MV-4-11 (cell line): ENCODE measurements at regions not wholly inside any gene's neighbourhood (a gene's known extent, or its start where the extent isn't known, plus 50 kb on each side); places are given as distances from the start of the nearest gene placed in this dataset.

Source experiments
- DNase-seq: peaks from one replicate; lab custom pipeline; 2025; lab: John Stamatoyannopoulos, UW

DNA sequence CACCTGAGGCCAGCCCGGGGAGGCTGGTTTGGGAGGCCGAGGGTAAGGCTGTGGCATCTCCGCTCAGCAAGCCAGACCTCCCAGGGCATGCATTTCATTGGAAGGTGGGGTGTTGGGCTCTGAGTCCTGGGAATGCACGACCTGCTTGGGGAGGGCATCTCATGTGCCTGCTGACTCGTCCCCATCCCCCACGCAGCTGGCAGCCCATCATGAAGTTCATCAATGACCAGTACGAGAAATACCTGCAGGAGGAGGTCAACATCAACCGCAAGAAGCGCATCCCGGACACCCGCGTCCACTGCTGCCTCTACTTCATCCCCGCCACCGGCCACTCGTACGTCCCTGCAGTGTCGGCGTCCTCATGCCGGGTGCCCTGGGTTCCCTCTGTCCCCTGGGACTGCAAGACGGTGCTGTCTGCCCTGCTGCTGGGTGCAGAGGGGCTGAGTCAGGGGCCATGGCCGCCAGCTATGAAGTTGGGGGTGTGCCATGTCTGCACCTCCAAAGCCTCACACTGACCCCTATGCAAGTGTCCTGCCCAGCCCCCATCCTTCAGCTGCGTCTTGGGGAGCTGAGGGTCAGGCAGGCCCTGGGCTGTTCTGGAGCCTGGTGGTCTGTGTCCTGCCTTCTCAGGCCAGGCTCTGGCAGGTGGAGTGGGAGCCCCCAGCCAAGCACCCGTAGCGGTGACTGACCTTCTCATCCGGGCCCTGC lies 347.9 kb downstream of the SEC14L1 start:
- no peak for DNase-seq

GRCh38 chr17:77489239-77489892 lies 348.6 kb downstream of the SEC14L1 start:
- no peak for DNase-seq

DNA sequence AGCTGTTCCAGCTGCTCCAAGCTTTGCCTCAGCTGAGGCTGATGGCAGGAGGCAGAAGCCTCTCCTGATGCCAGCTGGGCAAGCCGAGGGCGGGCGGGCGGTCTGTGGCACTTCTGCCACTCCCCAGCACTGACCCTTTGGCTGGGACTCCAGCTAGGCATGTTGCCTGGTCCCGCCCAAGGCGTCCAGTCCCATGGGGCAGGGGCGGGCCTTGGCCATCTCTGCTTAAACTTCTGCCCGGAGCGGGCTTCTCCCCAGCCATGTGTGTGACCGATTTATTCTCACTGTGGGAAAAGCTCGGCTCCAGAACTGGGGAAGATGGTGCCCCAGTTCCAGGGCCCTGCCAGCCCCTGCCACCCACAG lies 349.1 kb downstream of the SEC14L1 start:
- DNase-seq, result no peak

DNA sequence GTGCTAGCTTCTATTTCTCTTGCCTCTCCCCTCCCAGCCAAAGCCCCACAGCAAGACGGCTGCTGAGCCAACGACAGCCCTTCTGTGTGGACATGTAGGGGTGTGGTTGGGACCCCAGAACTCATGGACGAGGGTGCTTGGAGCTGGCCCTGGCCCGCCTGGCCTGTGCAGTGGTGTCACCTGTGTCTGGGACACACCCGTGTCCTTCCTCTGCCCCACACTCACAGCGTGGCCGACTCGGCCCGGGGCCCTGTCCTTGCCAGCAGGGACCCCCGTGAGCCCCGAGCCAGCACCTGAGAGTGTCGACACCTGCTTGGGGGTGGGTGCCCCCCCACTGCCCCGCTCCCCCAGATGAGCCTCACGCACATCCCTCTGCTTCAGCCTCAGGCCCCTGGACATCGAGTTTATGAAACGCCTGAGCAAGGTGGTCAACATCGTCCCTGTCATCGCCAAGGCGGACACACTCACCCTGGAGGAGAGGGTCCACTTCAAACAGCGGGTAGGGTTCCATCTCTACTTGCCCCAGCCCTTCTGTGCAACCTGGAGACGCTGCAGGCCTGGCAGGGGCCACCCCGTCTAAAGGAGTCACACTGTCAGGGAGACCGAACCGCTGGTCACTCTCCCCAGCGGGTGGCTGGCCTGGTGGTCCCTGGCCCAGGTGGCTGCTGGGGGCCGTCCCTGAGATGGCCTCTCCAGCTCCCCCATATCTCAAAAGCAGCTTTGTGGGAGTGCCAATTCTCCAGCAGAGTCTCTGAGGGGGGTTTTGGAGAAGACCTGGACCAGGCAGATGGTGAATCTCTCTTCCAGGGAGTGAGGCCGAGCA lies 349.8 kb downstream of the SEC14L1 start:
- DNase-seq, result no peak

- no peak for DNase-seq
Observed at GRCh38 chr17:77491921-77492445, 351.2 kb downstream of the SEC14L1 start.

DNA sequence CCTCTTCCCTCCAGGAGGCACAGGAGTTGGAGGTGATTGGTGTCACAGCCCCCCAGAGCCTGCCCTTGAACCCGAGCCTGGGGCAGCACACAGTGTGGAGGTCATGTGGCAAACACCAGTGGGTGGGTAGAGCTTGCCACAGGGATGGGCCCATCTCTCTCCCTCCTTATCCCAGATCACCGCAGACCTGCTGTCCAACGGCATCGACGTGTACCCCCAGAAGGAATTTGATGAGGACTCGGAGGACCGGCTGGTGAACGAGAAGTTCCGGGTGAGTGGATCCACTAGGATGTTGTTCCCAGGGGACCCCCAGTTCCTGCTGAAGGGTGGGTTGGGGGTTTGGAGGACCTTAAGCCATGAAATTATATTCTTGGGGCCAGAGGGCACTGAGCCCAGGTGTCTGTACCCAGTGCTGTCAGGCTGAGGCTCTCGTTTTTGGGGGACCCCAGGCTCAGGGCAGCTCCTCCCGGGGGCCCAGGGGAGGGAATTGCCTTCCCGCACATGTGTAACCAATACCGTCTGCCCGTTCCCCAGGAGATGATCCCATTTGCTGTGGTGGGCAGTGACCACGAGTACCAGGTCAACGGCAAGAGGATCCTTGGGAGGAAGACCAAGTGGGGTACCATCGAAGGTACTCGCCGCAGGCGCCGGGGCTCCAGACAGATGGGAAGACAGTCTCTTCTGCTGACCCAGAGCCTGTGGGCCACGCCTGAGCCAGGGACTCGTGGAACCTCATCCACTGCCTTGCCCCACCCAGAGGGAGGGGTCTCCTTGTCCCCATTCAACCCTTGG lies 351.9 kb downstream of the SEC14L1 start:
- no peak for DNase-seq

DNA sequence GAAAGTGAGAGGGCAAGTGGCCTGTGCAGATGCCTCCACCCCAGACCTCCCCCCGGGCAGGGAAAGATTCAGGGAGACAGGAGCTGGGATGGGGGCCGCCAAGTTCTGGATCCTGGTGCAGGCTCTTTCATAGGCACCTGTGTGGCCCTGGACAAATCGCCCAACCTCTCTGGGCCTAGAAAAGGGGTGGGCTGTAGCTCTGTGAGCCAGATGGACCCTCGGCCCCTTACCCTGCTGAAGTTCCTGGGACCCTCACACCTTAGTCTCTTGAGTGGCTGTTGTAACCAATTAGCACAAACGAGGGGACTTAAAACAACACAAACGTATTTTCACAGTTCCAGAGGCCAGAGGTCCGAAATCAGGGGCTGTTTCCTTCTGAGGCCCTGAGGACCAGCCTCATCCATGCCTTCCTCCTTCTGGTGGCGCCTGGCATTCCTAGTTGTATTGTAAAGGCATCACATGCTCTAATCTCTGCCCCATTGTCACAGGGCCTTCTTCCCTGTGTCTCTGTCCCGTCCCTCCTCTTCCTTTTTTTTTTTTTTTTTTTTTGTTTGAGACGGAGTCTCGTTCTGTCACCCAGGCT lies 352.6 kb downstream of the SEC14L1 start:
- peak; percentile 21 for DNase-seq

DNA sequence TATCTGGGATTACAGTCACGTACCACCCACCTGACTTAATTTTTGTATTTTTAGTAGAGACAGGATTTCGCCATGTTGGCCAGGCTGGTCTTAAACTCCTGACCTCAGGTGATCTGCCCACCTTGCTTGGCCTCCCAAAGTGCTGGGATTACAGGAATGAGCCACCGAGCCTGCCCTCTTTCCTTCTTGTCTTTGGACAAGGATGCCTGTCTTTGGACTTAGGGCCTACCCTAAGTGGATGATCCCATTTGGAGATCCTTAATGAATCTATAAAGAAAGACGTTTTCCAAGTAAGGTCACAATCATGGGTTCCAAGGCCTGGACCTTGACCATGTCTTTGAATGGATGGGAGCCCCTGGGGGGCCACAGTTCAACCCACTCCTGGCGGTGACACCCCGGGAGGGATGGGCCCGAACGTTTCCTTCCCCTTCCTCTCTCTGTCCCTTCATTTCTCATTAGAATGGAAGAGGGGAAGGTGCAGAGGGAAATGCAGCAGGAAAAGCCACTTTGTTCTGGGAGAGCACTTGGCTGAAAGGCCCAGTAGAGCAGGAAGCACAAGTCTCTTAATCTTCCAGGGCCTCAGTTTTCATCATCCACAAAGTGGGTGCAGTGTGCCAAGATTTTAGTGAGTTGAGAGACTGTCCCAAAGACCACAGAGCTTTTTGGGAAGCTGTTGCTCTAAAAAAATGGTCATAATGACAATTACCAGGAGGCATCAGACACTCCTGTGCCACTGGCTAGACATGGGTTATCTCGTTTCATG lies 353.3 kb downstream of the SEC14L1 start:
- no peak for DNase-seq

DNA sequence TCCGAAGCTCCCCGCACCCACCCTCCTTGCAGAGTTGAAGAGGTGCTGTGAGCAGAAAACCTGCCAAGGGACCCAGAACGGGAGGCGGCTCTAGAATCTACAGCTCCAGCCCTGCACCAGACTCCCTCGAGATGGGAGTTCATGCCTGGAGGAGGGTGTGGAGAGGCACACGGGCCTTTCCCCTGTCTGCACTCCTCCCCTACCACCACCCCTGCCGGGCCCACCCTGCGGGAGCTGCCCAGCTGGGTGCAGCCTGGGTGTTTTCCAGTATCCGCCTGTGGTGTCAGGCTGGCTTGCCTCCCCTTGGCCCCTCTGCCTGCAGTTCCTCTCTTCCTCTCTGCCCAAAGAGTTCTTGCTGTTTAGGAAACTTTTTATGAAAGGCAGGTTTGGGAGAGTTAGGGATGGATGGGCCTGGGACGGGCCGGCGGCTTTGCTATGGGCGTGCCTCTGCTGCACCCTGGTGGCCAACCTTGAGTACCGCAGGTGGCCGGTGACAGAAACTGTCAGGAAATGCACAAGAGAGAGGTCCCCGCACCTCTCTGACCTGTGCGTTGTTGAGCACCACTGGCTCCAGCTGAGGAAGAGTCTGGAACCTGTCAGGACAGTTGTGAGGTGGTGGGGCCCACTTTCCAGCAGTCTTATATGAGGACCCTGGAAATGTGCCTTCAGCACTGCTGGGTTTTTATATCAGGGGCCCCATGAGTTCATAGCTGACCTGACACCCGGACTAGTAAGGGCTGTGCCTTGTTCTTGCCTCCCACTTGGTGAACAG lies 354.1 kb downstream of the SEC14L1 start:
- DNase-seq, result peak; percentile 53

- no peak for DNase-seq
Observed at GRCh38 chr17:77495575-77495974, 354.8 kb downstream of the SEC14L1 start.

DNA sequence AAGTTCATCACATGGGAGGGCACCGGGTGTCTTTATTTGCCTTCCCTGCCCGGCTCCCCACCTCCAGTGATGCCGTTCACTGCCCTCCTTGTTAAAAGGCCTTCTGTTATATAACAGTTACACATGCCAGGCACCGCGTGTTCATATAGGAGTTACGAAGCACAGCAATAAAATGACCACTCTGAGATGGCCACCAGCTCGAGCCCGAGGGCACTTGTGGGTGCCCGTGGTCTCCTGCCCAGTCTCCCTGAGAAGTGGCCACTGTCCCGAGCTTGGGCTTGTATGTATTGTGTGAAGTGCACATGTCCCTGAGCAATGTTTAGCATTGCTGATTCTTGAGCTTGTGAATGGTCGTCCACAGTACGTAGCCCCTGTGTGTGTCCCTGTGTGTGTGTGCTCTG lies 355.6 kb downstream of the SEC14L1 start:
- no peak for DNase-seq

DNA sequence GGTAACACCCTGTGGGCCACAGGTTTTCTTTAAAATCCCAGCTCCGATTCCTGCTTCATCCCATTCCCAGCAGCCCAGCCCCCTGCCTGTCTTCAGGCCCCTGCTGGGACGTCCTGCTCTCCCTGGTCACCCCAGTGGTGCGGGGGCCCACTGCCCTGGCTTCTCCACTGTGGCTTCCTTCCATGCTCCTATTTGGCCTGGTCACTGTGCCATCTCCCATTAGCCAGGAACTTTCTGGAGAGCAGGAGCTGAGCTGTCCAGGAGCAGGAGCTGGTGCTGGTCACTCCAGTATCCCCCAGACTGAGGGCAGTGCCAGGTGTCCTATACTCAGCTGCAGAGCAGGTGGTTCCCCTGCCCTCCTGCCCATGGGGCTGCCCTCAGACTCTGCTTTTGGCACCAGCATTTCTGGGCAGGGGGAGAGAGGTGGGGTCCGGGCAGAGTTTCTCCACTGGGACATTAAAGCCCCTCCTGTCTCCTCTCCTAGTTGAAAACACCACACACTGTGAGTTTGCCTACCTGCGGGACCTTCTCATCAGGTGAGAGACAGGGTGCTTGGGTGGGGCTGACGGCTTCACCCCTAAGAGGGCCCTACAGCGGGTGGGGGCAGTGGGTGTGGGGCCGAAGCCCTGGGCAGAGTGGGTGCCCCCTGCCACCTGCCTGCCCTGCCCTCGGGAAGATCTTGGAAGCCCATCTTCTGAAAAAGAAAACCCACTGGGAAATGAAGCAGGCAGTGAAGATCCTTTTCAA lies 356.2 kb downstream of the SEC14L1 start:
- DNase-seq, result no peak

GRCh38 chr17:77497578-77497934 lies 356.8 kb downstream of the SEC14L1 start:
- DNase-seq, result no peak

DNA sequence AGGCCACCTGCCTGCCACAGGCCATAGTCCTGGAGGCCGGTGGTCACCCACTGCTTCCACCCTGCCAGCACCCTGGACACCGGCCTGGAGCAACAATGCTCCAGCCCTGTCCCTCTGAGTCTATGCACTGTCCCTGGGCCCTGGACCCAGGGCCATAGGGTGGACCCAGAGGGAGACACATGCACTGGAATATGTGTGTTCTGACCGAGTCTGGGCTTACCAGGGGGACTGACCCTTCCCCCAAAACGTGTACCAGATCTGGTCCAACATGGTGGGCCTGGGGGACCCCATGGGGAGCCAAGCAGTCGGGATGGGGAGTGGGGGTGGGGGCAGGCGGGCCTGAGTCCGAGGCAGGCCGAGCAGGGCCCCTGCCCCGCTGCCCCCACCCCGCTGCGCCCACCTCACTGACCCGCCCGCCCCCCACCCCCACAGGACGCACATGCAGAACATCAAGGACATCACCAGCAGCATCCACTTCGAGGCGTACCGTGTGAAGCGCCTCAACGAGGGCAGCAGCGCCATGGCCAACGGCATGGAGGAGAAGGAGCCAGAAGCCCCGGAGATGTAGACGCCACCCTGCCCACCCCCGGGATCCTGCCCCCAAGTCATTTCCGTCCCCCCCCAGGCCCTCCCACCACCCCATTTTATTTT lies 357.4 kb downstream of the SEC14L1 start:
- DNase-seq, result no peak

DNA sequence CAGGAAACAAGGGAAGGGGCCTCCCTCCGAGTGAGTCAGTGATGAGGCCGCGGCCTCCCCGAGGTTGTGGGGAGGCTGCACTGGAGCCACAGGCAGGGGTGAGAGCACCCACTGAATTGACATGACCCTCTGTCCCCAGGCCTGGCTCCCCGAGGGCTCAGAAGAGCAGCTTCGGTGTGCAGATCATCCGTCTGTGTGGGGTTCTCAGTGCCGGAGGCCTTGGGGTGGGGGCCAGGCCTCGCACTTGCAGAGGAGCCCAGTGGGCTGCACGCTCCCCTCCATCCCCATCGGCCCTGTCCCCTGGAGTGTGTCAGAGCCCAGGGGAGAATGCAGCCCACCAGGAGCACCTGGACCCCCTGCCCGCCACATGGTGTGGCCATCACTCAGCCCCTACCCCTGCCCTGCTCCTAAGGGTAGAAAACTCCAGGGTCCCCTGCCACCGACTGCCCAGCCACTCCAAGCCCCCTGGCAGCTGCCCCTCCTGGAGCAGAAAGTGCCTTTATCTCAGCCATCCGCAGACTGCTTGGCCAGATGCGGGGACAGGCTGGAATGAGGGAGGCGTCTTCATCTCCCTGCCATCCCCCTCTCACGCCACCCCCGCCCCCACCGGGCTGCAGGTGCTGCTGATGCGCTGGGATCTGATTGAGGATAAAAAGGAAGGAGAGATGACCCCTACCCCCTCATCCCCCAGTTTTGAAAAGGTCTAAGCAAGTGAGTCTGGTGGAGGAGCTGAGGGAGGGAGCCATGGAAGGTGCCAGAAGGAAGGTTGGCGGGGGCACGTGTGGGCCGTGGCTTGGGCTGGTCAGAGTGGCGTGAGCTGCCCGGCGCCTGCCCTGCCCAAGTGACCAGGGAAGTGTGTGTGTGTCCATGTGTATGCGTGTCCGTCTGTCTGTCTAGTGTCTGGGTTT lies 358.3 kb downstream of the SEC14L1 start:
- DNase-seq, result no peak

- no peak for DNase-seq
Observed at GRCh38 chr17:77499699-77500435, 359.1 kb downstream of the SEC14L1 start.

DNA sequence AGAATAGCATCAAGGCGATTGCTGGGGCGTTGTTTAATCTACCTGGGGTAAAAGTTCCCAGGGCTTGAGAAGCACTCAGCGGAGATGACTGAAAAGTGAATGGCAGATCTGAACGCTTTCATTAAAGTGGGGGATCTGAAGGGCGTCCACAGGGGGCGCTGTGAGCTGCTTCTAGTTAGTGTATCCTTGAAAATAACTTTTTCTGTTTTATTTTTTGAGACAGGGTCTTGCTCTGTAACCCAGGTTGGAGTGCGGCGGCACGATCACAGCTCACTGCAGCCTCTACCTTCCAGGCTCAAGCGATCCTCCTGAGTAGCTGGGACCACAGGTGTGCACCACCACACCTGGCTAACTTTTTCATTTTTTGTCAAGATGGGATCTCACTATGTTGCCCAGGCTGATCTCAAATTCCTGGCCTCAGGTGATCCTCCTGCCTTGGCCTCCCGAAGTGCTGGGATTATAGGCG lies 360.4 kb downstream of the SEC14L1 start:
- peak; percentile 5 for DNase-seq
